ENCODE measurements at regions not wholly inside any gene's neighbourhood (a gene's known extent, or its start where the extent isn't known, plus 50 kb on each side); places are given as distances from the start of the nearest gene placed in this dataset.

GRCh38 chr21:15506086-15506485, 223.7 kb upstream of the USP25 start:
- no peaks in the 10 kb centered on the region for H3K27me3 Mint-ChIP-seq
- H3K4me3 Mint-ChIP-seq, result no peak overlapping the region
- no peaks in the 10 kb centered on the region for H3K9me3 Mint-ChIP-seq
- intact Hi-C loops (cut with micrococcal nuclease), result no loop called here
- ChIA-PET POLR2A (no interaction called here), CTCF (no interaction called here)
- no peaks in the 10 kb centered on the region for H3K36me3 Mint-ChIP-seq (ENCODE audit: low read depth)
- no peak overlapping the region for H3K27ac Mint-ChIP-seq
- H3K4me1 Mint-ChIP-seq, result no peaks in the 10 kb centered on the region
- ATAC-seq (ENCODE audit: low read depth), result no peak
- no peak for TF ChIP-seq CTCF (IDR thresholded peaks at IDR 0.05)
- no peak for DNase-seq

- ATAC-seq (ENCODE audit: low read depth) (no peak), DNase-seq (no peak)
- Mint-ChIP-seq H3K36me3 (ENCODE audit: low read depth) (no peaks in the 10 kb centered on the region), H3K27ac (no peak overlapping the region), H3K4me3 (no peak overlapping the region), H3K9me3 (no peaks in the 10 kb centered on the region), H3K27me3 (no peaks in the 10 kb centered on the region), H3K4me1 (peaks cover under 1% of the 10 kb centered on the region)
- intact Hi-C loops (cut with micrococcal nuclease), result no loop called here
- ChIA-PET CTCF (interaction anchor here (1.0 kb wide), 1 partner anchor 9 kb away, joined by 3 read pairs; no protein-coding TSS in a partner anchor), POLR2A (no interaction called here)
- no peak for TF ChIP-seq CTCF (IDR thresholded peaks at IDR 0.05)
Observed at GRCh38 chr21:15508554-15508953, 221.2 kb upstream of the USP25 start.

GRCh38 chr21:15514073-15514946, 215.5 kb upstream of the USP25 start:
- no peaks in the 10 kb centered on the region for H3K27me3 Mint-ChIP-seq
- peak overlapping the region; percentile 3 for H3K4me3 Mint-ChIP-seq
- no peak for TF ChIP-seq CTCF (IDR thresholded peaks at IDR 0.05)
- peaks cover 18% of the 10 kb centered on the region for H3K4me1 Mint-ChIP-seq
- intact Hi-C loops (cut with micrococcal nuclease), result loop anchor here (1.0 to 5.0 kb wide), 3 partner anchors 31 to 1131 kb away; partner anchors contain the start of gene HSPA13
- H3K27ac Mint-ChIP-seq, result peak overlapping the region; percentile 69
- ATAC-seq (ENCODE audit: low read depth) (peak; percentile 97), DNase-seq (peak; percentile 15)
- ChIA-PET POLR2A (no interaction called here), CTCF (interaction anchor here (0.7 kb wide), 1 partner anchor 32 kb away, joined by 3 read pairs; no protein-coding TSS in a partner anchor)
- H3K9me3 Mint-ChIP-seq, result peaks cover 4% of the 10 kb centered on the region
- no peaks in the 10 kb centered on the region for H3K36me3 Mint-ChIP-seq (ENCODE audit: low read depth)

- peaks cover 4% of the 10 kb centered on the region for H3K9me3 Mint-ChIP-seq
- ATAC-seq (ENCODE audit: low read depth), result no peak
- POLR2A ChIA-PET, result no interaction called here
Observed at GRCh38 chr21:15515908-15516307, 213.9 kb upstream of the USP25 start.

More at GRCh38 chr21:15515908-15516307, 213.9 kb upstream of the USP25 start:
- CTCF ChIA-PET, result no interaction called here
- intact Hi-C loops (cut with micrococcal nuclease), result no loop called here
- no peak overlapping the region for H3K27ac Mint-ChIP-seq
- no peaks in the 10 kb centered on the region for H3K27me3 Mint-ChIP-seq
- H3K4me1 Mint-ChIP-seq, result peaks cover 23% of the 10 kb centered on the region
- no peak for DNase-seq
- H3K36me3 Mint-ChIP-seq (ENCODE audit: low read depth), result no peaks in the 10 kb centered on the region
- no peak overlapping the region for H3K4me3 Mint-ChIP-seq
- no peak for TF ChIP-seq CTCF (IDR thresholded peaks at IDR 0.05)

All from activated B cell treated with CpG ODN at 0.5 μM for 24 hours (primary cell).